Keratinocyte (primary cell): ENCODE measurements at regions not wholly inside any gene's neighbourhood (a gene's known extent, or its start where the extent isn't known, plus 50 kb on each side); places are given as distances from the start of the nearest gene placed in this dataset.

Experiments used
- CTCF ChIP-seq, 3 experiments: IDR thresholded peaks in 1 of 3; conservative IDR thresholded peaks in 1 of 3; optimal IDR thresholded peaks in 1 of 3; 2 replicates in 2 of 3; 3 replicates in 1 of 3; pipeline versions ENCODE3 to v1.5.1; 2011; ENCODE audit warnings: low read length in 3 of 3, mild to moderate bottlenecking in 3 of 3, moderate library complexity in 2 of 3, control low read depth in 1 of 3, inconsistent platforms in 1 of 3; ENCODE audit not compliant: insufficient read depth in 2 of 3; ENCODE audit errors: extremely low read depth in 1 of 3
- EZH2 ChIP-seq: IDR thresholded peaks from one replicate; pipeline ENCODE4 v1.6.1; 2012; ENCODE audit warnings: inconsistent platforms, mild to moderate bottlenecking, low read length, moderate library complexity

- TF ChIP-seq CTCF (optimal IDR thresholded peaks at IDR 0.05 in 1 of 3, IDR thresholded peaks at IDR 0.05 in 1 of 3, conservative IDR thresholded peaks at IDR 0.05 in 1 of 3; ENCODE audit: extremely low read depth in 1 of 3, insufficient read depth in 2 of 3, low read length in 3 of 3) (no peak), EZH2 (no peak)
Measured at GRCh38 chr4:54840430-54840829, 182.7 kb downstream of the KIT start.
